ENCODE measurements at regions not wholly inside any gene's neighbourhood (a gene's known extent, or its start where the extent isn't known, plus 50 kb on each side); places are given as distances from the start of the nearest gene placed in this dataset.
"Not testable (repeated sequence)": the region's sequence is repeated elsewhere in the genome, so short reads cannot be mapped to it uniquely, and the experiment has no call there.

GRCh38 chr1:214143006-214143992 lies 137.7 kb upstream of the SMYD2 start (continued):
- TF ChIP-seq ZNF462 (CRISPR knock-in tag; IDR thresholded peaks at IDR 0.05) = no peak
- TF ChIP-seq ETS1 (IDR thresholded peaks at IDR 0.05) = no peak
- TF ChIP-seq POLR2AphosphoS5 (IDR thresholded peaks at IDR 0.05; ENCODE audit: low read depth) = no peak

- not testable (repeated sequence) for H3K4me3 Mint-ChIP-seq; H3K27me3 Mint-ChIP-seq (ENCODE audit: insufficient read depth, low read depth, poor library complexity); H3K79me2 ChIP-seq (replicated peaks; ENCODE audit: insufficient read depth); H3K9me3 Mint-ChIP-seq; H4K20me1 ChIP-seq (replicated peaks; ENCODE audit: insufficient read depth); H3K27me3 ChIP-seq (ENCODE audit: insufficient read depth); DNase-seq (ENCODE audit: low spot score); H2AFZ ChIP-seq; H3K4me2 ChIP-seq; H3K4me1 ChIP-seq (ENCODE audit: insufficient read depth); H3K36me3 ChIP-seq (ENCODE audit: insufficient read depth); H3K27ac ChIP-seq (ENCODE audit: low read depth); H3K9me2 ChIP-seq (ENCODE audit: insufficient read depth); ATAC-seq; H3K4me3 ChIP-seq; H3K36me3 Mint-ChIP-seq (ENCODE audit: low read depth); H3F3A ChIP-seq (replicated peaks; ENCODE audit: low read depth); H3K27ac Mint-ChIP-seq
- H3K4me1 Mint-ChIP-seq = peaks cover 19% of the 10 kb centered on the region
Observed at GRCh38 chr1:214144521-214144920, 136.4 kb upstream of the SMYD2 start.

Measured in GM23338 (cell line).